A549 (cell line): ENCODE measurements at regions not wholly inside any gene's neighbourhood (a gene's known extent, or its start where the extent isn't known, plus 50 kb on each side); places are given as distances from the start of the nearest gene placed in this dataset.
"Not testable (repeated sequence)": the region's sequence is repeated elsewhere in the genome, so short reads cannot be mapped to it uniquely, and the experiment has no call there.

Experiments used
- ATAC-seq, 2 experiments: fragments of 200-7000 bp in 1 of 2; fragments of >200 bp in 1 of 2; cut with Nextera tagmentation in 1 of 2; cut with Tn5 transposase in 1 of 2; 3 replicates each; pipeline versions ENCODE4 v1.8.0 to v1.9.1; 2018 to 2020; ENCODE audit warnings: mild to moderate bottlenecking in 1 of 2, moderate library complexity in 1 of 2
- CTCF ChIA-PET: fragments of 300-600 bp; sonication (Branson Sonifier 250); formaldehyde crosslinking; extraction: SDS; loops from one replicate; lab custom pipeline; 2021; ENCODE audit warnings: antibody characterized with exemption, inconsistent platforms; lab: Yijun Ruan, JAX
- POLR2A ChIA-PET: fragments of 350-600 bp; formaldehyde crosslinking; extraction: SDS; loops from one replicate; lab custom pipeline; 2021; ENCODE audit warnings: antibody characterized with exemption, inconsistent platforms; lab: Yijun Ruan, JAX
- DNase-seq, 2 experiments: peaks; one replicate each; pipeline versions ENCODE4 v3.0.0 to v3.0.0-alpha.2; 2011 to 2016; ENCODE audit warnings: low read depth in 1 of 2, low spot score in 1 of 2
- FAIRE-seq: peaks from 2 replicates; lab custom pipeline; 2011; peaks lifted over from hg19 to GRCh38; lab: Jason Lieb, UNC
- H3K27ac ChIP-seq, 2 experiments: fragments of >200 bp; sonication (Bioruptor Twin); formaldehyde crosslinking; 3 replicates each; pipeline ENCODE4 v1.5.1; 2016 to 2017
- H3K4me1 ChIP-seq: fragments of >200 bp; sonication (Bioruptor Twin); formaldehyde crosslinking; 3 replicates; pipeline ENCODE4 v1.6.1; 2016
- H3K4me2 ChIP-seq: fragments of >200 bp; sonication (Bioruptor Twin); formaldehyde crosslinking; 3 replicates; pipeline ENCODE4 v1.6.1; 2016
- H3K4me3 ChIP-seq: fragments of >200 bp; sonication (Bioruptor Twin); formaldehyde crosslinking; 3 replicates; pipeline ENCODE4 v1.5.1; 2016
- H3K9me3 ChIP-seq: fragments of >200 bp; sonication (Bioruptor Twin); formaldehyde crosslinking; 3 replicates; pipeline ENCODE4 v1.6.1; 2016
- BCL3 ChIP-seq: fragments of >200 bp; sonication (Bioruptor Twin); formaldehyde crosslinking; IDR thresholded peaks from 3 replicates; pipeline ENCODE4 v1.6.1; 2016
- BHLHE40 ChIP-seq: IDR thresholded peaks from 2 replicates; pipeline ENCODE4 v1.6.1; 2012; ENCODE audit warnings: low read depth, low read length, inconsistent platforms
- CBX8 ChIP-seq: fragments of 200-600 bp; sonication (generic); IDR thresholded peaks from 2 replicates; pipeline ENCODE4 v1.6.1; 2016
- CEBPB ChIP-seq, 2 experiments: fragments of >200 bp in 1 of 2; sonication (Bioruptor Twin) in 1 of 2; formaldehyde crosslinking in 1 of 2; IDR thresholded peaks; 2 replicates each; pipeline ENCODE4 v1.6.1; 2012 to 2016
- CHD2 ChIP-seq: fragments of 150-350 bp; IDR thresholded peaks from 2 replicates; pipeline ENCODE4 v1.6.1; 2014; ENCODE audit warnings: low read length; ENCODE audit not compliant: partially characterized antibody
- EP300 ChIP-seq, 2 experiments: fragments of >200 bp; sonication (Bioruptor Twin); formaldehyde crosslinking; IDR thresholded peaks; 2 replicates in 1 of 2; 3 replicates in 1 of 2; pipeline ENCODE4 v1.6.1; 2016 to 2017
- FOSB ChIP-seq: fragments of 250-450 bp; sonication (Bioruptor Pico); IDR thresholded peaks from 2 replicates; pipeline ENCODE4 v1.5.0; 2020; ENCODE audit warnings: mild to moderate bottlenecking, moderate library complexity
- FOXS1 ChIP-seq: fragments of 250-450 bp; sonication (Bioruptor Pico); IDR thresholded peaks from 2 replicates; pipeline ENCODE4 v1.5.0; 2020; ENCODE audit warnings: mild to moderate bottlenecking, moderate library complexity
- GATA3 ChIP-seq: IDR thresholded peaks from 2 replicates; pipeline ENCODE4 v1.6.1; 2012; ENCODE audit warnings: borderline replicate concordance
- HES2 ChIP-seq: fragments of >200 bp; sonication (Bioruptor Twin); formaldehyde crosslinking; IDR thresholded peaks from 2 replicates; pipeline ENCODE4 v1.6.1; 2016
- HEYL ChIP-seq: fragments of 250-450 bp; sonication (Bioruptor Pico); IDR thresholded peaks from 2 replicates; pipeline ENCODE4 v1.8.0; 2021; ENCODE audit warnings: mild to moderate bottlenecking, moderate library complexity
- HMGXB4 ChIP-seq: fragments of 250-450 bp; sonication (Bioruptor Pico); IDR thresholded peaks from 2 replicates; pipeline ENCODE4 v1.5.0; 2021; ENCODE audit warnings: mild to moderate bottlenecking, moderate library complexity, borderline replicate concordance
- HOXB5 ChIP-seq: fragments of 250-450 bp; sonication (Bioruptor Pico); IDR thresholded peaks from 2 replicates; pipeline ENCODE4 v1.5.0; 2020; ENCODE audit warnings: mild to moderate bottlenecking, moderate library complexity
- JUN ChIP-seq, 2 experiments: fragments of >200 bp; sonication (Bioruptor Twin); formaldehyde crosslinking; IDR thresholded peaks; 2 replicates in 1 of 2; 3 replicates in 1 of 2; pipeline ENCODE4 v1.6.1; 2016 to 2017
- JUNB ChIP-seq: fragments of >200 bp; sonication (Bioruptor Twin); formaldehyde crosslinking; IDR thresholded peaks from 2 replicates; pipeline ENCODE4 v1.6.1; 2016
- MYC ChIP-seq: IDR thresholded peaks from 2 replicates; pipeline ENCODE4 v1.6.1; 2012; ENCODE audit warnings: mild to moderate bottlenecking, inconsistent platforms, low read length, improper control_type of control experiment, borderline replicate concordance
- NR3C1 ChIP-seq: fragments of >200 bp; sonication (Bioruptor Twin); formaldehyde crosslinking; IDR thresholded peaks from 3 replicates; pipeline ENCODE4 v1.6.1; 2017
- PHF8 ChIP-seq: fragments of 200-600 bp; sonication (generic); IDR thresholded peaks from 2 replicates; pipeline ENCODE4 v1.6.1; 2016; ENCODE audit warnings: low read depth, mild to moderate bottlenecking, antibody characterized with exemption, moderate library complexity, borderline replicate concordance
- POLR2A ChIP-seq: IDR thresholded peaks from 2 replicates; pipeline ENCODE4 v1.6.1; 2012; ENCODE audit warnings: mild to moderate bottlenecking, low read length
- RFX5 ChIP-seq: fragments of 450-650 bp; IDR thresholded peaks from 2 replicates; pipeline ENCODE4 v1.7.1; 2014; ENCODE audit warnings: antibody characterized with exemption, mild to moderate bottlenecking, moderate library complexity
- RNF2 ChIP-seq: fragments of 200-600 bp; sonication (generic); IDR thresholded peaks from 2 replicates; pipeline ENCODE4 v1.6.1; 2016; ENCODE audit warnings: low read depth, mild to moderate bottlenecking, antibody characterized with exemption, moderate library complexity, borderline replicate concordance
- SMC3 ChIP-seq: fragments of >200 bp; sonication (Bioruptor Twin); formaldehyde crosslinking; IDR thresholded peaks from 3 replicates; pipeline ENCODE4 v1.6.1; 2018; ENCODE audit warnings: inconsistent platforms
- SREBF2 ChIP-seq: fragments of 450-650 bp; IDR thresholded peaks from 2 replicates; pipeline ENCODE4 v1.6.1; 2014; ENCODE audit warnings: mild to moderate bottlenecking, moderate library complexity
- ZC3H11A ChIP-seq: fragments of 450-650 bp; IDR thresholded peaks from 2 replicates; pipeline ENCODE4 v1.6.1; 2014; ENCODE audit warnings: antibody characterized with exemption, mild to moderate bottlenecking
- ZFP36 ChIP-seq: fragments of 450-650 bp; IDR thresholded peaks from 2 replicates; pipeline ENCODE4 v1.6.1; 2014; ENCODE audit warnings: borderline replicate concordance; ENCODE audit not compliant: partially characterized antibody
- ZNF302 ChIP-seq: fragments of 250-450 bp; sonication (Bioruptor Pico); IDR thresholded peaks from 2 replicates; pipeline ENCODE4 v1.9.0; 2021; ENCODE audit warnings: inconsistent platforms, mild to moderate bottlenecking, moderate library complexity
- WGBS: methylation state at CpG from one replicate; pipeline ENCODE4 v1.1.6; 2017; ENCODE audit errors: missing lambda C conversion rate; 5-methylcytosine and 5-hydroxymethylcytosine counted together
- TF ChIP-seq, protein P1 (sequence below): fragments of 450-650 bp; IDR thresholded peaks from 2 replicates; pipeline ENCODE4 v1.6.1; 2014; ENCODE audit warnings: antibody characterized with exemption

DNA sequence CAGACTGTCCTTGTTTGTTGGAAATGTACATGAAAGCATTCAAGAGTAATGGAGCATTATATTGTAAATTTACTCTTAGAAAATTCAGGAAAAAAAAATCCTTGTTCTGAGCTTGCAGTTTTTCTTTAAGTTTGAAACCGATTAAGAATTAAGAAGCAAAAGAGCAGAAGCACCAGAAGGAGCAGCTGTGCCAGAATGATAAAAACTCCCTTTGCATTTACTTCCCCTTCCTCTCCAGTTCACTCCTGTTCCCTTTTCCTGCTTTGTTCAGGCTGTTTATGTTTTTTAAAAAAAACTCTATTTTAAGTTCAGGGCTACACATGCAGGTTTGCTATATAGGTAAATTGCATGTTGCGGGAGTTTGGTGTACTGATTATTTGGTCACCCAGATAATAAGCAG is 90.3 kb downstream of the ATOH1 start:
- FAIRE-seq = no peak
- CTCF ChIA-PET = no interaction called here
- Histone ChIP-seq H3K4me3 (no peak overlapping the region), H3K27ac (no peak overlapping the region), H3K4me2 (no peak overlapping the region), H3K9me3 (no peaks in the 10 kb centered on the region), H3K4me1 (no peaks in the 10 kb centered on the region)
- no peak for ATAC-seq
- DNase-seq = no peak
- TF ChIP-seq RNF2 (no peak), JUN (IDR thresholded peaks at IDR 0.05) (no peak), FOXS1 (no peak), NR3C1 (no peak), HMGXB4 (CRISPR knock-in tag) (no peak), SREBF2 (no peak), CHD2 (no peak), GATA3 (no peak), JUNB (no peak), RFX5 (no peak), FOSB (CRISPR knock-in tag) (no peak), MYC (no peak), CEBPB (IDR thresholded peaks at IDR 0.05) (no peak), SMC3 (no peak), BHLHE40 (no peak)
- TF ChIP-seq, protein P1, sequence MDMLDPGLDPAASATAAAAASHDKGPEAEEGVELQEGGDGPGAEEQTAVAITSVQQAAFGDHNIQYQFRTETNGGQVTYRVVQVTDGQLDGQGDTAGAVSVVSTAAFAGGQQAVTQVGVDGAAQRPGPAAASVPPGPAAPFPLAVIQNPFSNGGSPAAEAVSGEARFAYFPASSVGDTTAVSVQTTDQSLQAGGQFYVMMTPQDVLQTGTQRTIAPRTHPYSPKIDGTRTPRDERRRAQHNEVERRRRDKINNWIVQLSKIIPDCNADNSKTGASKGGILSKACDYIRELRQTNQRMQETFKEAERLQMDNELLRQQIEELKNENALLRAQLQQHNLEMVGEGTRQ = no peak
- POLR2A ChIA-PET = no interaction called here
- 45% methylated on average over 2 of the region's 2 CpGs for WGBS

DNA sequence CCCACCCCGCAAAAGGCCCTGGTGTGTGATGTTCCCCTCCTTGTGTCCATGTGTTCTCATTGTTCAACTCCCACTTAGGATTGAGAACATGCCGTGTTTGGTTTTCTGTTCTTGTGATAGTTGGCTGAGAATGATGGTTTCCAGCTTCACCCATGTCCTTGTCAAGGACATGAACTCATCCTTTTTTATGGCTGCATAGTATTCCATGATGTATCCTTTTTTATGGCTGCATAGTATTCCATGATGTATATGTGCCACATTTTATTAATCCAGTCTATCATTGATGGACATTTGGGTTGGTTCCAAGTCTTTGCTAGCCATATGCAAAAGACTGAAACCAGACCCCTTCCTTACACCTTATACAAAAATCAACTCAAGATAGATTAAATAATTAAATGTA is 95.0 kb downstream of the ATOH1 start:
- H3K4me3 ChIP-seq, ATAC-seq, H3K4me2 ChIP-seq, H3K4me1 ChIP-seq, H3K27ac ChIP-seq, FAIRE-seq, DNase-seq, CTCF ChIA-PET, POLR2A ChIA-PET, H3K9me3 ChIP-seq: not testable (repeated sequence)
- WGBS = 0% methylated on average over 2 of the region's 2 CpGs

DNA sequence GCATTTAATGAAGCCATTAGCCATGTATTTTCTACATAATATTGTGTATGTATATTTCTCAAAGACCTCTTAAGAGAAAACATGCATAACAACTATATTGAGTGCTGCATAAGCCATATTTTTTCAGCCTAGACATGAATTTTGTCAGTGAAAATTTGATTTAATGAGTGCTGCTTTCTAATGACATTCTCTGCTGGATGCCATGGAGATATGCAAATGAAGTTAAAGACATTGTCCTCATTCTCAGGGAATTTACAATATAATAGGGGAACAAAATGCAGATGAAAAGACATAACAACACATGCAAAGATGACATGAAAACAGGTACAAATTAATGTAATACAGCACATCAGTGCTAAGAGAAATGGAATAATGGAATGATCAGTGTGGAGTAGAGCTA is 118.7 kb downstream of the ATOH1 start:
- ATAC-seq = no peak
- CTCF ChIA-PET = no interaction called here
- no peak for TF ChIP-seq BCL3
- no peak for TF ChIP-seq CHD2
- no peak for TF ChIP-seq ZC3H11A
- no peak for TF ChIP-seq RFX5
- no peak for TF ChIP-seq PHF8
- TF ChIP-seq POLR2A = no peak
- TF ChIP-seq FOXS1 = no peak
- TF ChIP-seq HOXB5 (CRISPR knock-in tag) = no peak
- no peak for TF ChIP-seq ZNF302 (CRISPR knock-in tag)
- no peak for TF ChIP-seq HMGXB4 (CRISPR knock-in tag)
- TF ChIP-seq CBX8 = no peak
- TF ChIP-seq HEYL (CRISPR knock-in tag) = no peak
- no peak for TF ChIP-seq HES2
- TF ChIP-seq EP300 (IDR thresholded peaks at IDR 0.05) = no peak
- no peak for TF ChIP-seq SMC3
- no peak for TF ChIP-seq ZFP36

DNA sequence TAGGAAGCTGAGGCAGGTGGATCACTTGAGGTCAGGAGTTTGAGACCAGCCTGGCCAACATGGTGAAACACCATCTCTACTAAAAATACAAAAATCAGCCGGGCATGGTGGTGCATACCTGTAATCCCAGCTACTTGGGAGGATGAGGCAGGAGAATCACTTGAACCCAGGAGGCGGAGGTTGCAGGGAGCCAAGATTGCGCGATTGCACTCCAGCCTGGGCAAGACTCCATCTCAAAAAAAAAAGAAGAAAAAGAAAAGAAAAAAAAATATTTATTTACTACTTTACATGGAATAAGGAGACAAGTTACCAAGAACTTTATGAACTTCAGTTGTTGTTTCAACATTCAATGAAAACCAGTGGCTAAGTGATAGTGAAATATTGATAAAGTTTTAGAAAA is 121.7 kb downstream of the ATOH1 start:
- H3K27ac ChIP-seq, CTCF ChIA-PET, ATAC-seq, H3K4me3 ChIP-seq, H3K9me3 ChIP-seq, FAIRE-seq, H3K4me2 ChIP-seq, POLR2A ChIA-PET, H3K4me1 ChIP-seq, DNase-seq: not testable (repeated sequence)
- WGBS = 0% methylated on average over 4 of the region's 4 CpGs

More for the DNA sequence above, 118.7 kb downstream of the ATOH1 start:
- H3K4me1 ChIP-seq = no peaks in the 10 kb centered on the region
- no peaks in the 10 kb centered on the region for H3K9me3 ChIP-seq
- H3K4me3 ChIP-seq = no peak overlapping the region
- FAIRE-seq (no peak), DNase-seq (no peak)
- H3K27ac ChIP-seq = no peak overlapping the region
- no peak overlapping the region for H3K4me2 ChIP-seq
- POLR2A ChIA-PET = no interaction called here
